Islet of Langerhans (tissue), 1 donor: ENCODE measurements at regions not wholly inside any gene's neighbourhood (a gene's known extent, or its start where the extent isn't known, plus 50 kb on each side); places are given as distances from the start of the nearest gene placed in this dataset.

Experiments
- FAIRE-seq: peaks from one replicate; lab custom pipeline; 2011; peaks lifted over from hg19 to GRCh38; lab: Jason Lieb, UNC

DNA sequence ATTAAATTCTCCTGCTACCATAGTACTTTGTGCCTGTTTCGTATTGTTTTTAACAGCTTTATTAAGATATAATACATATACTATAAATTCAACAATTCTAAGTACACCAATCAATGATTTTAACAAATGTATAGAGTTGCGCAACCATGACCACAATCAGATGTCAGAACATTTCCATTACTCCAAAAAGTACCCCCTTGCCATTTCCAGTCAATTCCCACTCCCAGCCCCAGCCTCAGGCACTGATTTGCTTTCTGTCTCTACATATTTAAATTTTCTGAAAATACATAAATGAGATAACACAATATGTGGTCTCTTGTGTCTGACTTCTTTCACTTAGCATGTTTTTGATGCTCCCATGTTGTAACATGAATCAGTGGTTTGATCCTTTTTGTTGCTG lies 193.9 kb downstream of the FIGN start:
- no peak for FAIRE-seq

DNA sequence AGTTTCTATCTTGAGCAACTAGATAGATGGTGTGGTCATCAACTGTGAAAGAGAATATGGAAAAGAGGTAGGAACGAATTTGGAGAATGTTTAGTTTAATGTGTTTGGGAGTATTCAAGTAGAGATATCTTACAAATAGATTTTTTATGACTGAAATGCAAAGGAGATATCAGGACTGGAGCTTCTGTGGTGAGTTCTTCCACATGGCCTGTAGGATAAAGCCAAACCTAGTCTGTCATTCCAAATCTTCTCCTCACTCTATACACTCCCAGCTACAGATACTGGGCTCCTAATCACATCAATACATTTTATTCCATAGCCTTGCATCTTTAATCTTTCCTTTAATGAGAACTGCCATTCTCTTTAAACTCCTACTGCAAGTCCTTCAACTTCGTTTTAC lies 194.3 kb downstream of the FIGN start:
- FAIRE-seq: no peak

DNA sequence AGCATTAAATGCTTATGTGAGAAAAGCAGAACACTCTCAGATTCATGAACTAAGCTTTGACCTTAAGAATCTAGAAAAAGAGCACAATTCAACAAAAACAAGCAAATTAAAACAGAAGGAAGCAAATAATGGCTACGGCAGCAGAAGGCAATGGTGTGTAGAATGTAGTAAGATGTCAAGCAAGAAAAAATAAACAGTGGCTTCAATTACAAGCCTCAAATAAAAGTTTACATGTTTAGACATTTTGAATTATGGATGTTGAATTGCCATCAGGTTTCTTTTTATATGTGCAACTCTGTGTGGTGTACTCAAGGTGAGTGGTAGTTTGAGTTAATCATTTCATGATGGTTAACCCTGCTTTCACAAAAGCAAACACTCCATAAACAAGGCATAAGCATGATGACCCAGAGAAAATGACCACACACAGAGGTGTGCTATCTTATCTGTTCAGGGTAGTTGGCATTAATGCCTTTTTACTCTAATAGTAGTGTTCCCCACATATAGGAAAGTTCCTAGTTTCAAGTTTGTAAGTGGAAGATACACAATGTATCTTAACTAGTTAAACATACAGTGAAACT lies 207.1 kb downstream of the FIGN start:
- no peak for FAIRE-seq

DNA sequence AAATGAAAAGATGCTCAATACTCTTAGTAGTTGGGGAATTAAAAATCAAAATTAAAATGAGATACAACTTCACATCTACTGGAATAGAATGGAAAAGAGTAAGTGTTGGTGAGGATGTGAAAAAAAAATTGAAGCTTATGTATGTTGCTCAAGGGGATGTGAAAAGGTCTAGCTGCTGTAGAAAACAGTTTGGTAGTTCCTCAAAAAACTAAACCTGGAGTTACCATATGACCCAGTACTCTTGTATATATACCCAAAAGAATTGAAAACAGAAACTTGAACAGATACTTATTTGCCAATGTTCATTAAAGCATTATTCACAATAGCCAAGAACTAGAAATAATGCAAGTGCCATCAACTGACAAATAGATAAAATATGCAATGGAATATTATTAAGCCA lies 208.4 kb downstream of the FIGN start:
- no peak for FAIRE-seq

DNA sequence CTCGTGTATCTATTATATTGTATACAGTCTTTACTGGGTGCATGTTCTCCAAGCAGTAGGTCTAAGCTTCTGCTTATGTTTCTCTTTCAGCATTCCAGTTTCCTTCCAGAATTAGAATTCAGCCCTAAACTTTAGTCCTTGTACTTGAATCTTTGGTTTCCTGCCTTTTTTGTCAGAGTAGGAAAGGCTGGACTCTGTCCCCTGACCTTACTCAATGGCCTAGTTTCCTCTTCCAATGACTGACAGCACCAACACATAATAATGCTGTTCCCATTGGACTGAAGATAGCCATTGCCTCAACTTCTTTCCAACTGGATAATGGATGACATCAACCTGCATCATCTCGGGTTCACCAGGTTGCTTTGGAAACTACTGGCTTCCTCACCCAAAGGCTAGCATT lies 217.0 kb downstream of the FIGN start:
- FAIRE-seq: no peak

DNA sequence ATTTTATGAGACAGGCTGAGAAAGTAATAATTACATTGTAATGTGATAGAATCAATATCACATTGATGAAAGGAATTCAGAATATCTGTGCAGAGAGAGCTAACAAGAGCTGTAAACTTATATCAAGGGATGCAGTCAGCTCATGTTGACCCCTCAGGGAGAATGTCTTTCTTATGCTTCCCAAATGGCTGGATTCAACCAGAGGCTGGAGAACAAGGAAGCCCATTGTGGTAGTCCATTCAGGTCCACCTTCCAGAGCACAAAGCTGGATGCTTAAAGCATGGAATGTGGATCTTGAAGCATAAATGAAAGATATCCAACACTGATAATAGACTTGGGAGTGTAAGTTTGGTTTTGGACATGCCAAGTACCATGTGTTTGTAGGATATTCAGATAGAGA lies 220.0 kb downstream of the FIGN start:
- FAIRE-seq: no peak

DNA sequence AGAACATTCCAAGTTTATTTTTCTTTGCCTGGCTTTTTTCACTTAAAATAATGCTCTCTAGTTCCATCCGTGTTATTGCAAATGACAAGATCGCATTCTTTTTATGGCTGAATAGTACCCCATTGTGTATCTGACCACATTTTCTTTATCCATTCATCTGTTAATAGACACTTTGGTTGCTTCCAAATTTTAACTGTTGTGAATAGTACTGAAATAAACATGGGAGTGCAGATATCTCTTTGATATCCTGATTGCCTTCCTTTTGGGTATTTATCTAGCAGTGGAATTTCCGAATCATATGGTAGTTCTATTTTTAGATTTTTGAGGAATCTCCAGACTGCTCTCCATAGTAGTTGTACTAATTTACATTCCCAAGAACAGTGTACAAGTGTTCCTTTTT lies 230.5 kb downstream of the FIGN start:
- FAIRE-seq: no peak

DNA sequence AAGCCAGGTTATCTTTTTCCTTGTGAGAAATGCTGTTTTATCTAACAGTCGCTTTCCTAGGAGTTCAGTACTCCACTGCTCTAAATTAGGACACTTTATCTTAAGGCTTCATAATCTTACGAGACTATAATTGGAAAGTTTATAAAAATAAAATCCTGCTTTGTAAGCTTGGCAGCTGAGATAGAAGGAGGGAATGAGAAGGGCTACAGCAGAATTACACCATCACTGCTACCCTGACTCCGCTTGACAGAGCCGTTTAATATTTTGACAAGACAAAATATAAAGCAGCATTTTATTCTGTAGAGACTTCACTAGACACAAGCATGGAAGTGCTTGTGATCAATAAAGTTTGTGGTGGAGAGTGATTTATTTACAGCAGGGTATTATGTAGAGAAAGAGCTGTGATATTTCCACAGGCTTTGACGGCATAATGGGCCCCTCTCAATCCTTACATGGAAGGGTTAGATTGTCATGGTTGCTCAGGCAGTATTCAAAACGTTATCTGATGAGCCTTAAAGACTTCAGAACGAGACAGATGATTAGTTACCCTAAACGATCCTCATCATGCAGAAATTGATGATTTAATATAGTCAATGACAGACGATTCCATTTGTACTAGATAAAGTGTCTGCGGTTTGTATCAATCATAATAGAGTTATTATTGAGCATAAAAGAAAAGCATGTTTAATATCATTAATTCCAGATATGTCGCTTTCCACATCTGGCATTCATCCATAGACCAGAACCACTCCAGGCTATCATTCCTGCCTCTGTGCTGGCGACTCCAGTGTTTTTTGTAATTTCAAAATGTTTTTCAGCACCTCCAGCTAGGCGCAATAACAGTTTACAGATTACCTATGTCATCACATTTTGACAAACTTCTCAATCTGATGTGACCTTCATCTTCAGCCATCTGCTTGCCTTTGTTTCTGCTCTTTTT lies 242.2 kb downstream of the FIGN start:
- no peak for FAIRE-seq

DNA sequence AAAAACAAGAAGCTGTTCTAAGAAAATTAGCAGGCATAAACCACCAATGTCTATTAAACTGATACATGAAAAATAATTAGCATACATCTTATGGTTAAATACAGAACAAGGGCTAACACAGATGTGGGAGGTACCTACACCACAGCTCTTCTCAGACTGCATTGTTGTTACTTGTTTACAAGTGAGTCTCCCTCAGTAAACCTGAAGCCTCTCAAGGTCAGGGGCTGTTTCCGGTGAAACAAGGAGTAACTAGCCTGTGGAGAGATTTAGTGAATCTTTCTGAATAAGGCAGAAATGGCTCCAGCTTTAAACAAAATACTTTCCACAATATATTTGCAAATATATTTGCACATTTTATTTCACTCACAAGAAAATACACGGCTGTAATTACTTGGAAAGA lies 244.0 kb downstream of the FIGN start:
- no peak for FAIRE-seq

DNA sequence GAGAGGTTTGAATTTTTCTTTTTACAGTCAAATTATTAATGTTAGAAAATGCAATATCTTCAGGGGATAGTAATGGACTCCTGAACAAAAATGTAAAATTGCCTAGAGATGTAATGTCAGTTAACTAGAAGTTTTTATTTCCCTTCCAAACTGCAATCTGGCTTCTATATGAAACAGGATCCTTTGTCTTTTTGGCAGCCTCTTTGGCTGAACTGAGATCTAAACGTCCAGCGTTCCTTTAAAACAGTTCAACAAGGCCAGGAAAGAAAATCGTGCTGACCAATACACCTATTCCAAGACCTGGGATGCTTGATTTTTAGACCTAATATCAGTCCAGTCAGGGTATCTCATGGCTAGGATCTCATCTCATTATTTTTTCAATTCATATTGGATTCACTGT lies 245.5 kb downstream of the FIGN start:
- FAIRE-seq: no peak

DNA sequence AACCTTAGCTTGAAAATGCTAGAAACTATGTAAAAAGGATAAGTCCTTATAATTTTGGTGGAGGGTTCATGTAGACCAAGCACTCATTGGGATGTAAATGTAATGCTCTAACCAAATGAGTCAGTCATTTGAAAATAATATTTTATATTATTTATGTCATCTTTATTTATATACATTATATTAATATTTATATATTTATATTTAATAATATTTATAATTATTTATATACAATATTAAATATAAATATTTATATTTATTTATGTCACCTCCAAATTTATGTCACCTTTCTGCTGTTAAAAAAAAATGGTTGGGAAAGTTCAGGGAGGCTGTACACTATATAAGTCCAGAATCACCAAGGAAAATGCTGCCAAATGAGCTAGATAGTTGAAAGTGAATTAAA lies 254.3 kb downstream of the FIGN start:
- no peak for FAIRE-seq

DNA sequence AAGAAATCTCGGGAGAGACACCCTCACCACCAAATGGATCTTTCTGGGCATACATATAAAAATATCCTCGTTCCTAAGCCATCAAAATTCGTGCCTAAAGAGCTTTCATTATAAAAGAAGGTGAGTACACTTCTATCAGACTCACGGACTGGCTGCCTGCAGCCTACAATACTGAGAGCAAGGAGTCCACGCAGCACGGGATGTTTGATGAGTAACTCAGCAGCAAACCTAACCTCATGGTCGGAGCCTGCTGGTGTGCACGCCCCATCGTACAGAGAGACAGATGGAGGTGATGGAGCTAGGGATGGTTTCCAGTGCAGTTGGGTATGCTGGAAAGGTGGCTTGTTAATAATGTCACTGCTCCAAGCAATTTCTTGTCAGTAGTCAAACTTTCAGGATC lies 256.2 kb downstream of the FIGN start:
- FAIRE-seq: no peak

DNA sequence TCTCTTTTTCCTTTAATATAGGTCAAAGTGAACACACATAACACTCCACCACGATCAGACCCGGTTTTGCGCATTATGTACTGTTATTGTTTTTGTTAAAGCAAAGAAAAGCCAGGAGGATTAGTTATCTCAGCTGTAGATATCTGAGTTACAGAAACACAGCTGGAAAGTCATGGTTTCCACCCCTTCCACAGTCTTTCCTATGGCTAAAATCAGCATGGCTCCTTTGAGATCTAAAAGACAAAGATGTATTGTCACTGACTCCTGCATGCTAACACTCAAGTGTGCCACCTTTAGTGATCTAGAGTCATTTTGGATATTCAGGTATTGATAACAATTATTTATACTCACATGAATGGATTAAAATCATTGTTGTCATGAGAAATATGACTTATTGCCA lies 260.0 kb downstream of the FIGN start:
- no peak for FAIRE-seq

DNA sequence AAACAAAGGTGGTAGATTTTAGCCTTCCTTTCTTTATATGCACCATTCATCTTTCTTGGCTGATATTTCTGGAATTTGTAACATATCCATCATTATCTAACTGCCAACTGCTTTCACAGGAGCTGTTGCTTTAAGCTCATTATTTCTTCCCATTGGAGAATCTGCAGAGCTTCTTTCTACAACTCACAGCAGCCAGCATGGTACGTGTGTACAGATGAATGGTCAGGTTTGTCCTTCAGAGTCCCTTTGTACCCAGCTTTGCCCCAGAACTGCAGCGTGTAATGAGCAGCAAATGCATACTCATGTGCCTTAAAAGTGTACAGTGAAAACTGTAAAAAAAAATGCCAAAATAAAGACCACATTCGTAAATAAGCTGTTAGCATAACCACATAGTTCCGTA lies 260.9 kb downstream of the FIGN start:
- no peak for FAIRE-seq

DNA sequence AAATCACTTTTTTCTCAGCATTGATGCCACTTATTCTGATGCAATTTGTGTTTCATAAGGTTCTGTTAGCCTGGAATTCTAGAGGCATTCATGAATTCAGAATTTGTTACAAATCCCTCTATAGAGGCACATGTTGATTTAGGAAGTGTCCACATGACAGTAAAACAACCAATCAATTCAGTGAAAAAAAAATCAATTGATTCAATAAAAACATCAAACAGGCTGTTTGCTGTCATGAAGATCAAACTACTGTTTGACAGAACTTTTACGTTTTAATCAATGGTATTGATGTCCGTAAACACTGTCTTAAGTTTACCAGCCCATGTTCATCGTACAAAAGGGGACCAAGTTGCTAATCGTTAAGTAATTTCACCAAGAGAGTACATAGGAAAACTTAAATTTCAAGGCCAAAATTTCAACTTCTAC lies 261.5 kb downstream of the FIGN start:
- FAIRE-seq: no peak

DNA sequence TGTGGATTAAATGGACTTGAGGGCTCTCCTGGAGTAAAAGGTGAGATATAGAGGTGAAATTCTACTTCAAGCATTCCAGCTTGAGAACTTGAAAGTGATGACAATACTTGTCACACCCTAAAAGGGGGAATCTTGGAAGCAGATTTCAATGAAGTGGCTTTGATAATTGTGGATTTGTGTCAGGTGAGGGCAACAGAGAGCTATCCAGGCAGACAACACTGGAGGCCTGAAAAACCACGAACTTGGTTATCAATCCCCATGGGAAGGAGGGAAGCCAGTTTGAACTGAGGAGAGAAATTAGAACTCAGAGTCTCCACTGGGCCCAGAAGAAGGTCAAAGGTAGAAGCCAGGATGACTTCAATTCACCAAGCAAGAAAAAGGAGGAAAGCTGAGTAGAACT lies 263.9 kb downstream of the FIGN start:
- no peak for FAIRE-seq

DNA sequence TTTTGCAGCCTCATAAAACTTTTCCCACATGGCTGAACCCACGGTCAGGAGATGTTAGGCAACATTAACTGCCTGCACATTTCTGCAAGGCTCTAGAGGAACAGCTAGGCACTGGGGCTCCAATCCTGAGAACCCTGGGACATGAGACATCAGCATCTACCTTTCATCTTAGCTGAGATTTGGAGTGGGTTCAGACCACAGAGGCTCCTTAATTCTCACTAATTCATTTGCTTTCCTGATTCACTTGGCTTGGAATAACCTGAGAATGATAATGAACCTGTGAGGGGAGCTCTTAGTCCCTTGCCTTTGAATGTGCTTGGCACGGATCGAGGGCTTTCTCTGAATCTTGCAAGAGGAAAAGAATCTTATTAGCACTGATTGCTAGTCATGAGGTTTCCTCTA lies 266.2 kb downstream of the FIGN start:
- no peak for FAIRE-seq

DNA sequence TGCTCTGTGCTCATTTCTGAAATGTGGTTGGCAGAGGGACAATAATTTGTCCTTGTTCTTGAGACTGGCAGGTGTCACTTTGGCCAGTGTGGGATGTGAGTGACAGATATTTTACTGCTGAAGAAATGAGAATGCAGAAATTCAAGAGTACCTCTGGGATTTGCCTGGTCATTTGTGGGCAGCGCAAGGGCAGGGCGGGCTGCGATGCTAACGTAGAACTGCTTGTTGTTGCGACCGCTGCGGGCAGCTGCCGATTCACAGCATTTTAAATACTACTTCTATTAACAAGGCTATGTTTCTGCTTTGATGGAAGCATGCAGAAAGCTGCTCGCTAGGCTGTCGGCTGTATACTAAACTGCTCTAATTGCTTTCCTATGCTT lies 268.6 kb downstream of the FIGN start:
- FAIRE-seq: no peak

DNA sequence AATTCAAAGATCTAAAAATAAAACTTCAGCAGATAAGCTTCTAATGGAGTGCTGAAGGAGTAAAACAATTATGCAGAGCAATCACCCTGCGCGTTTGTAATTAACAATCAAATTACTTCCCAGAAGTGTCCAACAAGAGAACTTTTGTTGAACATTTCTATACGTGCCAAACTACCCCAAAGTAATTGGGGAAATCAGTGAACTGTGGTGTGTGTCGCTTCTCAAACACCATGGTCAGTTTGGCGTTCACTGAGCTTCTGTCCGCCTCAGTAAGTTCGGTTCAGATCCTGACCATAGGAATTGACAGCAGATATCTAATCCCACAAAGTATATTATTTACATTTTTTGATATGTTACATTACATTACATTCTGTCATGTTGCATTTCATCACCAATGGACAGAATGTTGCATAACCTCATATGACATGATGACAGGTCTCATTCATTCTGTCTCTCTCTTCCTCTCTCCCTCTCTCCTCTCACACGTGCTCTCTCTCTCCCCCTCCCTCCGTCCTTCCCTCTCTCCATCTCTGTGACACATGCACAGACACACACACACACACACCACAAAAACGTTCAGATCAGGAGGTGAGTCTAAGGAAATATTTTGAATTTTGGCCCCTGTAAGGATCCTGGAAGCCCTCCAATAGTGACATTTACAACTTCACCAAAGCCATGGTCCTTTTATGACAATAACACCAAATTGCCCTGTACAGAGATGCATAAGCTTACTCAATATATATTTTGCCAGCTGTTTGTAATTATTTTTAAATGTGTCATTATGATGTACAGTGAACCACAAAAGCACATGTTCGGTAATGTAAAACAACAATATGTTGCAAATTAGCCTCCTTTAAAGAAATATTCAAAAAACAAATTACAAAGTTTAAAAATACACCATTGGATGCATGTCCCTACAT lies 269.2 kb downstream of the FIGN start:
- FAIRE-seq: no peak

DNA sequence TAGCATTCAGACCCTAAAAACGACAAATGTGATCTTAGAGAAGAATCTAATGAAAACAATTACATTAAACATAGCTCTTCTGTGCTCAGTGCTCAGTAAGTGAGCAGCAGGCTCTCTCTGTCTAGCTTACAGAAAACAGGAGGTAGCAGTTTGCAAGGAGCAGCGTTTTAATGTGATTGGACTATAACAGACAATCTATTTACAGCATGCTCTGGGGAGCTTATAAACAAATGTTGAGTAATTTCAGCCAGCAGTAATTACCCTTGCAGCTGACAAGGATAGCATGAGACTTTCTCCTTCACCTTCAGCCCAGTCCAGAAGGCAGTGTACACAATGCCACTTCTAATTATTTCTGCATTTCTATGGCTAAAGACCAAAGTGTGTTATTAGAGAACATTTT lies 270.4 kb downstream of the FIGN start:
- FAIRE-seq: no peak

DNA sequence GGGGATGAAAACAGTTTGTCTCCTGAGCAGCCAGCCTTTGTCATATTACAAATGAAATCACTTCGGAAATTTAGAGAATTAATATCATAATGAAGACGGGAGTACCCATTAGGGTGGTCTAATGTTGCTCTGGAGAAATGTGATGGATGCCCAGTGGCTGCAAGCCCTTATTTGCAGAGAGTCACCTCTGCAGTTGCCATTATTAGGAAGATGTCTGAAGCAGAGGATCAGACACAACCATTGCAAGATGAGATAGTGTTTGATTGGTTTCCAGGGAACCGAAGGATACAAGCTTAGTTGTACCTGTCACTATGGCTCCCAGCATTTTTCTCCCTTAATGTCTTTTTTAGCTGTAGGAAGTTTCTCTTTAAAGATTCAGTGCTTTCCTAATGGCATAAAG lies 272.4 kb downstream of the FIGN start:
- no peak for FAIRE-seq

DNA sequence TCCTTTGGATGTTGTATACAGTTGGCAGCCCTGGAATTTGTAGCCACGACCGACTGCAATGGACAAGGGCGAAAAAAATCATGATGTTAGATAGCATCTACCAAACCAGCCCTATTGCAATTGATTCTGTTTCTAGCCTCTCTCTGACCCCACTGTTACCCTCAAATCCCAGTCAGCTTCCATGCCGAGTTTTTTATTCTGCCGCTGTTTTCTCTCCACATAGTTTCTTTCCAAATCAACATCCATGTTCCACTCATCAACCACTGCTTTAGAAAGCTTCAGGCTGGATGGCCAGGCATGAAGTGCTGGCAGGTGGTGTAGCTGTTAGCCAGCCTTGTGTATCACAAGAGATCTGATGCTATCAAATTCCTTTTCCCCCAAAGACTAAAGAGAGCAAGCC lies 272.8 kb downstream of the FIGN start:
- no peak for FAIRE-seq

DNA sequence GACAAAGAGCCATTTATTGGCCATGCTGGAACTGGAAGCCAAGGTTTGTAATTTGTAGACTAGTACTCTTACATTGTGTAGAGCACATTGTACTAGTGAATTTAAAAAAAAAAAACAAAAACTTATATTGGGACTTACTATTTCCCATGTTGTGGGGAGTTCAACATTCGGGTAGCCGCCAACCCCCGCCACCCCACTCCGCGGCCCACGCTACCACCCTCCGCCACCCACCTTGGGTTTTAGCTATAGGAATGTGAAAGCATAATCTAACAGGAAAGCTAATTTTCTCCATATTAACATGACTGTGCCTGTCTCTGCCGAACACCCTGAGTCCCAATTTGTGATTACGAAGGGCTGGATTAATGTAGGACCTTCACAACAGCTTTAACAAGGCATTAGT lies 275.8 kb downstream of the FIGN start:
- FAIRE-seq: no peak
